Fibroblast of the aortic adventitia (primary cell): ENCODE measurements at regions not wholly inside any gene's neighbourhood (a gene's known extent, or its start where the extent isn't known, plus 50 kb on each side); places are given as distances from the start of the nearest gene placed in this dataset.

ENCODE experiments used
- DNase-seq: peaks from one replicate; pipeline ENCODE4 v3.0.0-alpha.2; 2010; ENCODE audit warnings: low read depth
- H3K4me3 ChIP-seq: 2 replicates; pipeline ENCODE4 v1.5.1; 2011; ENCODE audit warnings: low read depth, mild to moderate bottlenecking, control low read depth, low read length, moderate library complexity
- CTCF ChIP-seq: IDR thresholded peaks from 2 replicates; pipeline ENCODE4 v1.5.1; 2011; ENCODE audit warnings: mild to moderate bottlenecking, low read length, control low read depth, inconsistent platforms; ENCODE audit not compliant: insufficient read depth

GRCh38 chr17:14903854-14904253, 361.3 kb downstream of the PMP22 start:
- no peak overlapping the region for H3K4me3 ChIP-seq
- peak; percentile 16 for DNase-seq
- TF ChIP-seq CTCF, result no peak

GRCh38 chr17:14902803-14903202, 362.3 kb downstream of the PMP22 start:
- no peak for DNase-seq
- no peak overlapping the region for H3K4me3 ChIP-seq
- TF ChIP-seq CTCF, result no peak

- no peak overlapping the region for H3K4me3 ChIP-seq
- no peak for TF ChIP-seq CTCF
- DNase-seq, result no peak
Observed at GRCh38 chr17:14902297-14902696, 362.8 kb downstream of the PMP22 start.

GRCh38 chr17:14901376-14901775, 363.8 kb downstream of the PMP22 start:
- H3K4me3 ChIP-seq, result no peak overlapping the region
- DNase-seq, result no peak
- no peak for TF ChIP-seq CTCF

- TF ChIP-seq CTCF, result peak; percentile 44
- H3K4me3 ChIP-seq, result no peak overlapping the region
- DNase-seq, result peak; percentile 8
Observed at GRCh38 chr17:14886200-14886739, 378.9 kb downstream of the PMP22 start.

DNA sequence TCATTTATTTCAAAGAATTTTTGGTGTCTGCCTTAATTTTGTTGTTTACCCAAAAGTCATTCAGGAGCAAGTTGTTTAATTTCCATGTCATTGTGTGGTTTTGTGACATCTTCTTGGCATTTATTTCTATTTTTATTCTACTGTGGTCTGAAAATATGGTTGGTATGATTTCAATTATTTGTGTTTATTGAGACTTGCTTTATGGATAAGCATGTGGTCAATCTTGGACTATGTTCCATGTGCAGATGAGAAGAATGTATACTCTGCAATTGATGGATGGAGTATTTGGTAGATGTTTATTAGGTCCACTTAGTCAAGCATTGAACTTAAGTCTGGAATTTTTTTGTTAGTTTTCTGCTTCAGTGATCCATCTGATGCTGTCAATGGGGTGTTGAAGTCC, 383.0 kb downstream of the PMP22 start:
- DNase-seq, result no peak
- no peak for TF ChIP-seq CTCF
- H3K4me3 ChIP-seq, result no peak overlapping the region
